ENCODE measurements at regions not wholly inside any gene's neighbourhood (a gene's known extent, or its start where the extent isn't known, plus 50 kb on each side); places are given as distances from the start of the nearest gene placed in this dataset.

- no peak for FAIRE-seq
- H3K23me2 ChIP-seq (ENCODE audit: low read depth, low read length), result no peaks in the 10 kb centered on the region
- no peak overlapping the region for H2BK5ac ChIP-seq (ENCODE audit: low read depth, low read length)
These were observed 147.2 kb upstream of the EYA4 start for GRCh38 chr6:133093956-133094355.

More at GRCh38 chr6:133093956-133094355, 147.2 kb upstream of the EYA4 start:
- Histone ChIP-seq H3K27ac (ENCODE audit: low read depth, low read length) (no peak overlapping the region), H2BK15ac (ENCODE audit: low read length) (no peak overlapping the region), H3K36me3 (ENCODE audit: control insufficient read depth in 2 of 4, insufficient read depth in 4 of 4, low read length in 3 of 4) (no peaks in the 10 kb centered on the region), H3K79me2 (ENCODE audit: control insufficient read depth in 1 of 2, insufficient read depth in 2 of 2, low read length in 2 of 2) (no peaks in the 10 kb centered on the region), H3K79me1 (ENCODE audit: low read depth, low read length) (no peaks in the 10 kb centered on the region), H3K27me3 (replicated peaks in 1 of 4; ENCODE audit: control insufficient read depth in 3 of 4, extremely low read depth in 1 of 4, insufficient read depth in 3 of 4, low read length in 3 of 4) (no peaks in the 10 kb centered on the region), H3K4me3 (ENCODE audit: extremely low read depth in 1 of 4, insufficient read depth in 2 of 4, low read depth in 3 of 4, low read length in 4 of 4) (no peak overlapping the region), H2AK5ac (ENCODE audit: low read depth, low read length) (no peak overlapping the region), H2BK12ac (ENCODE audit: low read depth, low read length) (no peak overlapping the region), H3K18ac (ENCODE audit: extremely low read depth, low read length) (no peak overlapping the region), H3K9ac (replicated peaks in 1 of 4; ENCODE audit: extremely low read depth in 1 of 4, low read depth in 3 of 4, low read length in 3 of 4) (no peak overlapping the region), H4K5ac (ENCODE audit: insufficient read length, low read depth, low read length) (no peak overlapping the region), H3K4me1 (replicated peaks in 1 of 4; ENCODE audit: control insufficient read depth in 3 of 4, insufficient read depth in 4 of 4, low read length in 3 of 4) (no peaks in the 10 kb centered on the region), H2BK120ac (replicated peaks; ENCODE audit: low read depth, low read length) (no peak overlapping the region), H4K20me1 (replicated peaks in 1 of 2; ENCODE audit: control insufficient read depth in 1 of 2, insufficient read depth in 2 of 2, low read length in 2 of 2) (no peaks in the 10 kb centered on the region), H3K14ac (ENCODE audit: insufficient read length) (no peak overlapping the region), H3K9me3 (ENCODE audit: insufficient read depth in 2 of 2, low read depth in 1 of 2, low read length in 1 of 2) (no peaks in the 10 kb centered on the region), H2AFZ (ENCODE audit: low read length) (no peak overlapping the region), H2BK20ac (ENCODE audit: low read length) (no peak overlapping the region), H4K8ac (ENCODE audit: extremely low read depth, insufficient read depth, low read length) (no peak overlapping the region), H3K23ac (ENCODE audit: insufficient read length) (no peak overlapping the region), H3K4ac (replicated peaks; ENCODE audit: insufficient read length, low read depth, low read length) (no peak overlapping the region), H4K91ac (replicated peaks; ENCODE audit: insufficient read length, low read length) (no peak overlapping the region), H3K56ac (replicated peaks; ENCODE audit: insufficient read length, low read depth, low read length) (no peak overlapping the region), H3K4me2 (ENCODE audit: insufficient read depth in 1 of 2, low read depth in 2 of 2, low read length in 2 of 2) (no peak overlapping the region)
- ChIA-PET POLR2A (ENCODE audit: partially characterized antibody) (no interaction called here), CTCF (ENCODE audit: partially characterized antibody) (no interaction called here)
- TF ChIP-seq TCF12 (IDR thresholded peaks at IDR 0.05; ENCODE audit: low read depth, low read length), result no peak
- TF ChIP-seq YY1 (IDR thresholded peaks at IDR 0.05; ENCODE audit: low read depth, low read length), result no peak
- TF ChIP-seq POLR2AphosphoS5 (IDR thresholded peaks at IDR 0.05; ENCODE audit: low read depth, low read length), result no peak
- WGBS, 2 experiments (ENCODE audit: extremely low coverage in 1 of 2, insufficient coverage in 1 of 2, insufficient read length in 1 of 2, insufficient replicate concordance in 2 of 2, low coverage in 1 of 2, low lambda C conversion rate in 2 of 2, missing lambda C conversion rate in 1 of 2), result 88% methylated on average over 3 of the region's 3 CpGs; no CpG with 5 or more reads in 1 of the 2 experiments
- DNase-seq (ENCODE audit: low read depth in 1 of 2, low spot score in 2 of 2), result no peak

All from H1 (cell line).